ENCODE measurements at regions not wholly inside any gene's neighbourhood (a gene's known extent, or its start where the extent isn't known, plus 50 kb on each side); places are given as distances from the start of the nearest gene placed in this dataset.

DNA sequence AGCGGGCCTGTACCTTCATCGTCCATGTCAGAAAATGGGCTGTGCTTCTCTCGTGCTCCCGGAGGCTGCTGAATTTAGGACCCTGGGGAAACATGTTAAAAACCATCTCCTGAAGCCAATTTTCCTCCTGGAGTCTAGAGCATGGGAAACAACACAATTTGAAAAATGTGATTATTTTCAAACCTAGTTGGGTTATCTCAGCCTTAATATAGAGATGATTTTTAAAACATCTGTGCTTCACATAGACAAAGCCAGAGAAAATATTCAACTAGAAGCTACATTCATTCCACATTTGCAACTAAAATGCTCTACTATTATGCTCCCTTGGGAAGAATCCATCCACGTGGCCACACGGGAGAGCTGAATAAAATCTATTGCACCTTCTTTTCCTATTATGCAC, 225.9 kb upstream of the TMEM72 start:
- DNase-seq (ENCODE audit: low spot score): no peak

DNA sequence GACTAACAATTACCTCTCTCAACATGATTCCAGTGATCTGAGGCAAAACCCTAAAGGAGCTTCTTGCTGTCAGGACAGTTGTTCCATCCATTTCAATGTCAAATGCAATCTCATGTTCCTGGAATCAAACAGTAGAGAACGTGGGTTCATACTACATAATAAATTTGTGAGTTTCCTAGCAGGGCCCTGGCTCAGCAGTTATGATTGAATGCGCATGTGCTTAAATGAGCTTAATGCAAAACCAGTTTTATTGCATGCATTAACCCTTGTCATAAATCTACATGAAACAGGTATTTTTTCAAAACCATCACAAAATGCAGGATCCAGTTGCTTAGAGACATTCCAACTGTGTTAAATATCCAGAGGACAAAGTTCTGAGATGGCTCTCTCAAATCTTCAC, 225.4 kb upstream of the TMEM72 start:
- no peak for DNase-seq (ENCODE audit: low spot score)

DNA sequence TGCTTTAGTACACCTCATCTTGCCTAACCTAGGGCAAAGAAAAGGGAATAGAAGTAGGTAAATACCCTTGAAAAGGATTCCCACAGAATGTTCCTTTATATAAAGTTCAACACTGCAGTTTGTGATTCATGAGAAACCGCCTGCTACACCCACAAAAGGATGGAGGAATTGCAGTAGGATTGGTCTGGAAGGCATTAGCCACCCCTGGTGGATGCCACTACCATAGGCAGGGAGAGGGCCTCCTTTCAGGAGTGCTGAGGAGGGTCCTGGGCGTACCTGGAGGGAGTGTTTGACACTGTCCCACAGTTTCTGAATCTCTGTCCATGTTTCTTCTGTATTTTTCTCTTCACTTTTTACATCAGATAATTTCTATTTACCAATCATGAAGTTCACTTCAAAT, 221.8 kb upstream of the TMEM72 start:
- DNase-seq (ENCODE audit: low spot score): no peak

DNA sequence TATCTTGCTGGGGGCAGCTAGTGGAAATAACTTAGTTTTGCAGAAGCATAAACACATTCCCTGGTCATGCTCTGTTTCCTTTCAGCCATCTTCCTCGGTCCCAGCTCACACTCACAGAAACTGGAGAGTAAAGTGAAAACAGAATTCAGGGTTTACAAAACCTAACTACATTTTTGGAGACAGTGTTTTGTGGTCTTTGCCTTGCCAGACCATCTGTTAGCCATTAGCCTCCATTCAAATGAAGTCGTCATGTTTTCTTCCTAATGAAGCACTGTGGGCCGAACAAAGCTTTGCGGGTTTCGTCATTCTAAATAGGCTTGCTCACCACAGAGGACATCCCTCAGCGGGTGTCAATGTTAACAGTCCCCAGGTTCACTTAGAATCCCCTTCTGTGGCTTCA, 214.6 kb upstream of the TMEM72 start:
- no peak for DNase-seq (ENCODE audit: low spot score)

DNA sequence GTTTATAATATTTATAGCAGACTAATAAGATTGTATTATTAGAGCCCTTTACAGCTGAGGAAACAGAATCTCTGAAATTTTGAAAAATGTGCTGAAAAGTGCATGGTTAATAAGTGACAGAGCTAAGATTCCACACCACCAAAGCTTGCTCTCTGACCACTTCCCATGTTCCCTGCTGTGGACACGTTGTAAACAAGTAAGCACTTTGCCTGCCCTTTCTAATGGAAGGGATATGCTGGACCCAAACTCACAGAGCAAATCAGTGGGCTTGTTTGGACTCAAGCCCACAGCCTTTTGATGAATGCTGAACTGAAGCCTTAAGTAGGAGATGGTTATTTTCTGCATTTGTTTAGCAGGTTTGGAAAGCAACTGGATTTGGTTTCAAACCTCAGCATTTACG, 214.0 kb upstream of the TMEM72 start:
- DNase-seq (ENCODE audit: low spot score): no peak

DNA sequence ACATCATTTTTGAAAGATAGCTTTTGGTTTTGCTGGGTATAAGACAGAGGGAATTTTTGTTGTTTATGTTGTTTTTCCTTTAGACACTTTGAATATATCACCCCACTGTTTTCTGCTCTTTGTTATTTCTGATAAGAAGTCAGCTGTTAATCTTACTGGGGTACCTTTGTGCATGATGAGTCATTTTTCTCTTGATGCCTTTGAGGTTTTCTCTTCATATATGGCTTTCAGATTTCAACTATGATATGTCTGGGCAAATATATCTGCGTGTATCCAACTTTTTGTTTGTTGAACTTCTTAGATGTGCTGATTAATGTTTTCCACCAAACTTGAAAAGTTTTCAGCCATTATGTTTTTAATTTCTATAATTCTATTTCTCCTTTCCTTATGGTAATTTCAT, 208.6 kb upstream of the TMEM72 start:
- DNase-seq (ENCODE audit: low spot score): no peak

DNA sequence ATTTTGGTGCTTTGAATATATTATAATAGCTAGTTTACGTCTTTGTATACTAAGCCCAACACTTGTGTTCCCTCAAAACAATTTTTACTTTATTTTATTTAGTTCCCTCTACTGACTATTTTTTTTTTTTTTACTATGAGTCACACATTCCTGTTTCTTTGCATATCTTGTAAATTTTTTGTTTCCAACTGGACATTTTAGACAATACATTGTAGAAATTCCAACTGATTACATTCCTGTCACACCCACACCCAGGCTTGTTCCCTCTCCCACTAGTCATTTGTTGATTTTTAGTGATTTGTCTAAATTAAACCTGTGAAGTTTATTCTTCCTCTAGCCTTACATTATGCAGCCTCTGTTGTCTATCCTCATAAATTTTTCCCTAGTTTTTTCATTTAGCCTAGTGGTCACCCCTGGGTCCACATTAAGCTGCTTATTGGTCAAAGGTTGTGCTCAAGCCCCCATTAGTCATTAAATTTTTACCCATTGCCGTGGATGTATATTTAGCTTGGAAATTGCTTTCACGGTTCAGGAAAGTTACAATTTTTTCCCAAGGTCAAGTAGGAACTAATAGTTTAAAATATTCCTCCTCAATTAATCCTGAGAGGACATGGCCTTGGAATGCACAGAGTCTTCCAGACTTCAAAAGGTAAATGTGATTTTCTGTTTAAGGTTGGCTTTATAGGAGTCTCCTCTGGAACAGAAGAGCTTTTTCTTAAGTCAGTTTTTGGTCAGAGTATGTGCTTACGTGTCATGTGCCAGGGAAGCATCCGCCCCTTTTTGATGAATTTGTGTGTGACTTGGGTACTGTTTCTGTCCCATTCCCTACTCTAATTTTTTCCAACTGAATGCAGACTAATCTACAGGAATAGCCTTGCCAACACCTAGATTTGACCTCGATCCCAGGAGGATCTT, 207.6 kb upstream of the TMEM72 start:
- no peak for DNase-seq (ENCODE audit: low spot score)

DNA sequence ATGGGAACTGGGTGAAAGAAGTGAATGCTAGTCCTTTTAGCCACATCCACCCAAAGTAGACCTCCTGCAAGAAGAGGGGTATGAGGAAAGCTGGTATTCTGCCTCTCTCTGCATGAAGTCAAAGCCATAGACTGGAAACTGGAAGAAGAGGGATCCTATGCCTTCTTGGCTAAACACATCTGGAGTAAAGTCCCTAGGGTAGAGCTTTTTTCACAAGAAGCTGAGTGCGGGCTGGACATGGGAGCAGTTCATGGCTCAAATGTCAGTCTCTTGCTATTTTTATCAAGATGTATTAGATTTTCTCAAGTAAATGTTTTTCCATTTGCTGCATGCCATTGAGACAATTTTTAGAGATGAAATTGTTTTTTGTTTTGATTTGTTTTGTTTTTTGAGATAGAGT, 206.5 kb upstream of the TMEM72 start:
- DNase-seq (ENCODE audit: low spot score): no peak

DNA sequence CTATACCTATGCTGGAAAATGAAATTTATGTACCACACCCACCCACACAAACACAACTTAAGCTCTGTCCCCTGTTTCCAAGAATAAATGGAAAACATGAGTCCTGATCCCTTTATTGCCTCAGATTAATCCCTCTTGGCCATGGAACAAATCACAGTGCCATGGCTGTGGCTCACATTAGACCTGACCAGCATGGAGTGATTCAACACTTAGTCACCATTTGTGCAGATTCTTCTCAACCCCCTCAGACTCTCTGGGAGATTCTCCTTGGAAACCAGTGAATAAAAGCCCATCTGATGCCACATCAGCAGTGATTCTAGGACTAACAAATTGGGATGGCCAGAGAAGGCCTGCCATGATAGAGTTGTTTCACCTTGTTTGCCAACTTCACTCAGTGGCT, 204.4 kb upstream of the TMEM72 start:
- no peak for DNase-seq (ENCODE audit: low spot score)

DNA sequence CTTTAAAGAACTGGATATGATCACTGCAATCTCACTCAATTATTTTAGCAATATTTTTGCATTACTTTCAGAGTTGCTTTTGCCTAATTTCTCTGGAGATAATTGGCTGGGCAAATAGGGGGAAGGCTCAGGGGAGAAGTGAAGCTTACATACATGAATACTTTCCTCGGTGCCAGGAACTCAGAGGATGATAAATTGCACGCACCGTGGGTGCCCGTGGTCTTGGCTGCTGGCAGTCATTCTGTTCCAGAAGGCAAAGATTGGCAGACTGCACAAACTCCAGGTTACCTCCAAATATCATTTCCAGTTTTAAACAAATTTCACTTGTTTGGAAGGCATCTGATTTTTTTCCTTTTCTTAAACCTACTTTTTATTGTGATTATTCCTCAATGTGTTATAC, 197.8 kb upstream of the TMEM72 start:
- DNase-seq (ENCODE audit: low spot score): no peak

DNA sequence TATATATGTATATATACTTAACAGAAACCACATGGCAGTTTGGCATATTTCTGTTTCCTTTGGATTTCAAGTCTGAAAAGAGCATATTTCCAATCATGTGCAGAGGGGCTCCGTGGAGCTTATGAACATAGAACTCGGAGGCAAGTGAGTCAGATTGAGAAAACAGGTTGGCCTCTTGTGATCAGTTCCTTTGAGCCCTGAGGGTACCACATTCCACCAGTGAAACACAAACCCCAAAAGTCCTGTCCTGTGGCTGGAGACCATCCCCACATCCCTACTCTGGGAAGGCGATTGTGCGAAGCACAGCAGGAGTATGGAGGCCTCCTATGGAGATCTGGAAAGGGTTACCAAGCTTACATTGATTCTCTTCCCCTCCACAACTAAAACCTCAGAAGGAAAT, 196.7 kb upstream of the TMEM72 start:
- no peak for DNase-seq (ENCODE audit: low spot score)

DNA sequence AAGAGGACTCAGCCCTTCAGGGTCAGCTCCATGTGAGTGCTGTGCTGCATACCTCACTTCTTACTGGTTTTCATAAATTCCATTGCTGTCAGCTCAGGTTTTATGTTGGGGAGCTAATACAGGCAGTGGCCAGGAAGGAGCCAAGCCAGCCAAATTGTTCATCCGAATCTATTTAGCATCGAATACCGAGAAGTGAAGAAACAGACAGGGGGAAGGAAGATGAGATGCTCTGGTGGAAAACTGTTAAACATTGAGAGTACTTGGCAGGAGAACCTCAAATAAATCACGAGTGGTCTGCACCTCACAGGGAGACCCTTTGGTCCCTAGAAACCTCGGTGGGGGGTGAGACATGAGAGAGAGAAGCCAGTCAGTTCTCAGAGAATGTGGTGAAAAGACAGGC, 196.0 kb upstream of the TMEM72 start:
- no peak for DNase-seq (ENCODE audit: low spot score)

DNA sequence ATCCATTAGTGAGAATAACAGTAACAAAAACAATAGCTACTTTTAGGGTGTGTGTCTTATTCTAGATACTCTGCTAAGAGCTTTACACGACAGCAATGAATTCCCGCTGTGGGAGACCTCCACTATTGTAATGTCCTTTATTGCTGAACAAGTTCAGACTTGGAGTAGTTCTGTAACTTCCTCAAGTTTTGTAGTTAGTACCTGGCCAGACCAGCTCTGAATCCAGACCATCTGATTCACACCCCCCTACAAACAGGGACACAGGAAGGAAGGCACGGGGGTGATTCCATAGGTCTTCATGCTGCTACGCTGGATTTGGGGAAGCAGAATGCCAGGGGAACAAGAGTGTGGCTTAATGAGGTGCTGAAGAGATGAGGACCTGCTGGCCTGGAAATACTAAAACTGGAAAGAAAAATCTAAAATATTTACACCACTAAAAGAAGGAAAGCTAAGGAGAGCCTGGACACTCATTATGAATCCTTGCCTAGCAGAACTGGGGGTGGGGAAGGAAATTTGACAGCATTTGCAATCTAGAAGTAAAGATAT, 194.6 kb upstream of the TMEM72 start:
- DNase-seq (ENCODE audit: low spot score): no peak

DNA sequence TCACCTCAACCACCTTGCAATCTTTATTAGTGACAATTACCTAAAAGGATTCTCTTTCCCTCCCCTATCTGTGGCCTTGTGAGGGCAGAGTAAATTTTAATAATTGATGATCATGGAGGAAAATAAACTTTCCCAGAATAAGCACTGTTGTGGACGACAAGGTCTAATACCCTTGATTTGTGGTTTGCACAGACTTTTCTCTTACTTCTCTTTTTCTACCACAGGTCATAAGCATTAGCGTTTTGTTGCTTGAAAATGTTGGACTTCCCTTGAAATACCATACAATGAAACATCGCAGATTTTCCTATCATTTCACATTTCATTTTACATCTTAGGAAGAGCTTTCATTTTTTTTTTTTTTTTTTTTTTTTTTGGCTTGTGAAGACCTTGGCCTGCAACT, 188.1 kb upstream of the TMEM72 start:
- DNase-seq (ENCODE audit: low spot score): no peak

DNA sequence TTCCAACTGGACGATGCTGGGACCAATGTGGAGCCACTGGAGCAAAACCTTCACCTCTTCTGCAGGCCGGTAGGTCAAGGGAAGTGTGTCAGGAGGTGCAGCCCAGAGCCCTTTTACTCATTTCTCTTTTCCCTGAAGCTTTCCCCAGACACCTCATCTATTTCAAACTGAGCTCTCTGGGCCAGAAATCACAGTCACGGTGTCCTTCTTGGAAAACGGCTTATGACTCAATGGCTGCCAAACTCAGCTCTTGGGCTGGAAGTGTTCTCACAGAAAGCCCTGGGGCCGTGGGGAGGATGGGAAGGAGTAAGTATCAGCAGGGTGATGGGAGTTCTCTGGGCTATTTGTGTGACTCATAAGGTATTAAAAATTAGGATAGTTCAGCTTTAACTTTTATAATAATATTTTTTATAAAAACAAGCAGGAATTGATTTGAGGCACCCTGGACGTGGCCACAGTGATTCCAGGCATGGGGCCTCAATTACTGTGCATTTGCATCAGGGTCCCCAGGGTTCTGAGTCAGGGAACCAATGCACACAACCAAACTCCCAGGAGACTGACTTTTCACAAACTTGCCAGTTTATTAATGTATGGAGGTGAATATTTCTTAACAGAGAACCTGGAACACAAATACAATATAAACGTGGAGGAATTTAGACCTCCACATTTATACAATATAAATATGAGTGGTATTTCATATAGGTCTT, 187.4 kb upstream of the TMEM72 start:
- DNase-seq (ENCODE audit: low spot score): no peak

DNA sequence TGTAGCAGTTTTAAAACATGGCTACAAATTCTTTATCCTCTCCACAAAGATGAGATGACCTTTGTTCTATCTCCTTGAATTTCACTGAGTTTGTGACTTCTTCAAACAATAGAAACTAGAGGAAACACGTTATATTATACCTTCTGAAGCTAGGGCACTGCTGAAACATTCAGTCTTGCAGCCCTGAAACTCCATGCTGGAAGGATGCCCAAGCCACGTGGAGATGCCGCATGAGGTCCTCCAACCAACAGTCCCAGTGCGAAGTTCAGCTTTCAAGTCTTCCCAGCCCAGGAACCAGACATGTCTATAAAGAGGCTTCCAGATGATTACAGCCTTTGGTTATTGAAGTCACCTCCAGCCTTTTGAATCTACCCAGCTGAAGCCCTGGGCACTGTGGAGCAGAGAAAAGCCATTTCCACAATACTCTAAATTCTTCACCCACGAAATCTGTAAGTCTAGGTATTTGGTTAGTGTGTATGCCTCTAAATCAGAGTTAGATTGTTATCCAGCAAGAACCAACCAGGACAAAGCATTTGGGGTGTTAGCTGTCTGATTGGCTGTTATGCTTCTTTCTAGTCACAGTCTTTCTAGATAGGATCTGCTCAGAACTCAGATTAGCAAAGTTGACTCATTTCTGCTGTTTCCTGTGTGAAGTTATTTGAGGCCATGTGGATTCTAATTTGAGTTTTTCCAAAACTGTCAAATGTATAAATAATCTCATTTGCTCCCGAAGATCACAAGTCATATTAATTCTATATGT, 186.5 kb upstream of the TMEM72 start:
- DNase-seq (ENCODE audit: low spot score): peak; percentile 34

DNA sequence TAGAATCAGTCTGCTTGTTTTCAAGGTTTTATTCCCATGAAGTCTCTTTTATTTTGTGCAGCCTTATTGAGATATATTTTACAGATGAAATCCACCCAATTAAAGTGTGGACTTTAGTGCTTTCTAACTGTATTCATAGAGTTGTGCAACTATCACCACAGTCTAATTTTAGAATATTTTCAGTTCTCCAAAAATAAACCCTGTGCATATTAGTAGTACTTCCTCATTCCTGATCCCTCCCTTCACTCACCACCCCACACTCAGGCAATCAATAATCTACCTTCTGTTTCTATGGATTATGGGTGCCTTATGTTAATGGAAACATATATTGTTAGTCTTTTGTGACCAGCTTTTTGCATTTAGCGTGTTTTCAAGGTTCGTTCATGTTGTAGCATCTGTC, 185.7 kb upstream of the TMEM72 start:
- DNase-seq (ENCODE audit: low spot score): no peak

DNA sequence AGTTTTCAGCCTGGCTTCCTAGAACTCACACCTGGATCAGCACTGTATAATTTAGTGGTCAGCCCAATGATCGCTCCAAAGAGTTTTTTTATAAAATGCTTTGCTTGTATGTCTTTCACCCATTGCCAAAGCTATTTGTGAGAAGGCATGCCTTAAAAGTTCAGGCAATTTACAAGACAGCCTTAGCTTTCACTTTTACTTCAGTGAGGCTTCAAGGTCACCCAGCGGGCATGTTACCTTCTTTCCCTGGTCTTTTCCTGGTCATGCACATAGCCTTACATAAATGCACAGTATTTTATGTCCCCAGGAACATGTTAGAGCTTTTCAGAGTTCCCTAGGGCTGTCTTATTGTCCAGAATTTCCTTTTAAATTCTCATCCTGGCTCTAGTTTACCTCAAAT, 179.9 kb upstream of the TMEM72 start:
- DNase-seq (ENCODE audit: low spot score): no peak

DNA sequence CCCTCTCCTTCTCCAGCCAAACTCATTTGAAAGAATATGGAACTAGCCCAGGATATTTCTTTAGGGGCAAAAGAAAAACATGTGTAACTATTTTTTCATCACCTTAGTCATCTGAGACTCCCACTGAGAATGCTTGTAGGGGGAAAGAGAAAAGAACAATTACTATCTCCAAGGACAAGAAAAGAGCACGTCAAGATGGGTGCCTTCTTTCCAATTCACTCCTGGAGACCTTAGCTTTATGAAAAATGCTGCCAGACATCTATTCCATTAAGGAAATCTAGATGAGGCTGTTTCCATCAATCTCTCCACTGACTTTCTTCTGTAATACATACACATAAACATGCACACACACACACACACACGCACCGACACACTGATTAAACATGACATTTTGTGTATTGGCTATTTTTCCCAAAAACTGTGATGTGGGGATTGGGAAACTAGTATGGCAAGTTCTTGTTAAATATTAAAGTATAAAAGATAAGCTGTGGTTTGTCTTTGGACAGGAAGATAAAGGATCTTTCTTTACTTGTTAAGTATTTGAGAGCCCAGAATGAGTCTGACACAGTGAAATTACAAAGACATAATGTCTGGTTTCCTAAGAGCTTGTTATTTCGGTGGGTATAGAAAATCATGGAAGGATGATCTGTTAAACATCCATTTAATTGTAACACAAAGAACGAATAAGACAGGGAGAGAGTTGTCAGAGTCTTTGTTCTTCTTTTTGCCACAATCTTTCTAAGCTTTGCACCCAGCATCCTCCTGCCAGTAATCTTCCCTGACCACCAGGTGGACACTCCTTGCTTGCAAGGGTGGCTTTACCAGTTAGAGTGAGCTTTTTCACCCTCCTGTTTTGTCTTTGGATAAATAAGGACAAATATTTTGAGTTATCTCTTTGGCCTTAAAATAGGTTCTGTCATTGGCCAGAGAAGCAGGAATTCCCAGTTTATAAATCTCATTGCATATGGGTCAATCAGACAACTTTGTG, 177.3 kb upstream of the TMEM72 start:
- DNase-seq (ENCODE audit: low spot score): no peak

DNA sequence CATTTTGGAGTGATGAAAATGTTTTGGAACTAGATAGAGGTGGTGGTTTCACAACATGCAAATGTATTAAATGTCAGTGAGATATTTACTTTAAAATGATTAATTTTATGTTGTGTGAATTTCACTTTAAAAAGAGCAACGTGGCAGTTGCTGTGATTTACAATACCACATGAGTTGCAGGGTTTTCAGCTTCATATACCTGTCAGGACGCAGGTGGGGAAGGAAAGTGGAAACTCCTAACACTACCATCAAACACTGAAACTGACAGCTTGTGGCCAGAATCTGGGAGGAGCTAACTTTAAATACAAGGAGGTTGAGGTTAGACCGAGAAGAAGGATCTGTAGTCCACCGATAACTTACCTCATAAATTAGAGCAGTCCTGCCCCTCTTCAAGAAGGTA, 168.9 kb upstream of the TMEM72 start:
- DNase-seq (ENCODE audit: low spot score): no peak

DNA sequence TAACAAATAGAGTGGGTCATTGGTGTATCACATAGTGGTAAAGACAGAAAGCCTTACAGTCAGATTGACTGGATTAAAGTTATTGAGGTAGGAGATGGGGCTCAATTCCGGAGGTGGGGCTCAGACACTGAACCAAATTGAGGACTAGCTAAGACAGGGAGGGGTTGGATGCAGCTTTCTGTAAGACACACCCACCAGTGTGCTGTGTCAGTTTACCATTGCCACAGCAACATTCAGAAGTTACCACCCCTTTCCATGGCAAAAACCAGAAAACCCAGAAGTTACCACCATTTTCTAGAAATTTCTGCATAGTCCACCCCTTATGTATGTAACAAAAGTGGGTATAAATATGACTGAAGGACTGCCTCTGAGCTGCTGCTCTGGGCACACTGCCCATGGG, 167.6 kb upstream of the TMEM72 start:
- DNase-seq (ENCODE audit: low spot score): no peak
